ENCODE measurements at regions not wholly inside any gene's neighbourhood (a gene's known extent, or its start where the extent isn't known, plus 50 kb on each side); places are given as distances from the start of the nearest gene placed in this dataset.
"Not testable (repeated sequence)": the region's sequence is repeated elsewhere in the genome, so short reads cannot be mapped to it uniquely, and the experiment has no call there.

- DNase-seq (ENCODE audit: low read depth), result no peak
Measured at GRCh38 chr13:111623743-111624505, 303.5 kb downstream of the TEX29 start.

- no peak for DNase-seq (ENCODE audit: low read depth)
Measured at GRCh38 chr13:111625526-111626315, 305.3 kb downstream of the TEX29 start.

DNA sequence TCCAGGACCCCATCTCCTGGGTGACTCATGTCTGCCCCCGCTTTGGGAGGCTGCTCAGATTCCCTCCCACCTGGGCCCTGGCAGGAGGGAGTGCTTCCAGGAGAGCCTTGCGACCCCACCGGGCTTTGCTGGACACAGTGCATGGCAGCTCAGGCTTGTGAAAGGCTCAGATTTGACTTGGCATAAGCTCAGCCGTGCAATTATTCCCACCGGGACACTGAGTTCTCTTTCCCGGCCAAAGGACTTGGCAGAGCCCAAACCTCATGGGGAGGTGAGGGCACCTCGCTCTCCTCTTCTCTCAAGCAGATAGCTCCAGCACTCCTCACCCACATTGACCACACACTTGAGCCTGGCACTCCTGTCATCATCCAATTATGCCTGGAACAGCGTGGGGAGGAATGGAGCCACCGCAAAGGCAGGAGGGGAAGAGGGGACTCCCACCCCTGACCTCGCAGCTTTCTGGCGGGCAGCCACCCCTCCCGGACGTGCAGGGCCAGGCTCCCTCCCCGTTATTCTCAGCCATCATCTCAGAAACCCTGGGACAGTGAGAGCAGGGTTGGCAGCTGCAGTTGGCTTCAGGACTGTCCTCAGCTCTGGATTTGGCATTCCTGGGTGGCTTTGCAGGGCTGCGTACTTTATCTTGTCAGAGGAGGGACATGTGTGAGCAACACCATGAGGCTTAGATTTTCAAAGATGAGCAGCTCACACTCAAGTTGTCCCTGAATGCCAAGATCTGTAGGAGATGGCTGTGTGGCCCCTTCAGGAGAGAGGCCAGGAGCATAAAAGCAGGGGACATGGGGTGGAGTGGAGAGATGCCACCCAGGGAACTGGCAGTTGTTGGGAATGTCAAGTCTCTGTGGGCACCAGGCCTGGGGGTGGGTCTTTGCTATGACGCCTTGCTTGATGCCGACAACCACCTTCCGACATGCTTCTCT, 306.2 kb downstream of the TEX29 start:
- no peak for DNase-seq (ENCODE audit: low read depth)

DNA sequence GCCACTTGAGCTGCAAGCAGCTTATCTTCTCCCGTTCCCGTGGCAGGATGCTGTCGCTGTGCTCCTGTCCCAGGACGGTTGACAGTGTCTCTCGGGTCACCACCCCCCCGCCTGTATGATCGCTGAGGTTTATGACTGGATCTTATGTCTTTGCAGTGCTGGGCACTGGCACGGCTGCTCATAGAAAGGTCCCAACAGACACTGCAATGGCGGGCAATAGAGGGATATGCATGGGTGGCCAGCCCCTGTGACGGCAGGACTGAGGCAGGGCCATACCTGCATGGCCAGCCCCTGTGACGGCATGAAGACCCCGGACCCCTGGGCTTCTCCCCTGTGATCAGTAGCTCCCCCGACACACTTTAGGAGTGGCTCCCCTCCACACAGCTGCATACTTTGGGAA, 307.2 kb downstream of the TEX29 start:
- no peak for DNase-seq (ENCODE audit: low read depth)

DNA sequence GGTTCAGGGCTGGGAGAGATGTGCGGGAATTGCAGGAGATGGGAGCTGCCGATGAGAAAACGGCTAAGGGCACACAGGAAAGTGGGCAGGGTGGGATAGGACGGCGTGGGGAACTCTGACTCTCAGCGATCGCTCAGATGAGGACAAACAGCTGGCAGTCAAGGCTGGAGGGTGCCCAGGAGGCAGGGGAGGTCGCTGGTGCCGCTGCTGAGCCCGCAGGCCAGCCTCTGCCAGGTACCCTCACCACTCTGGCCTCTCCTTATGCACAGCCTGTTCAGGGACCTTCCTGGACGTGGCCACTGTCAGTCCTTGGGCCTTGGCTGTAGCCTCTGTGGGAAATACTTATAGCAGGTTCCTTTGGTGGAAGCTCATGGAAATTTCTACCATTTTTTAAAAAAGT, 308.6 kb downstream of the TEX29 start:
- DNase-seq (ENCODE audit: low read depth), result no peak

DNA sequence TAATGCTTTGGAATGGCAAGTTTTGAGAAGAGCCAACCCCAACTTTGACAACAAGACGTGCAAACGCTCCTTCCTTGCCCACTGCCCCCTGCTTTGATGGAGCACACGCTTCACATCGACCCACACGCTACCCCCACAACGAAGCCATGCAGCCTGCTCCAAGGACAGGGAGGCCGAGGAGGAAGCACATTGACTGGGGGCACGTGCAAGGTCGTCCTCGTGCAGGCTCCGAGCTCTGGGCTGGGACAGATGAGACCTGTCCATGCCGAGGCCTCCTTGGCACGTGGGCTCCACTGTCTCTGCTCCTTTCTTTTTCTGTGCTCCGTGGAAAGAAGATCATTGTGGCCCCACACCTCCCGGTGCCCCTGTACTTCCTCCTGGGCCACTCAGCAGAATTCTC, 309.0 kb downstream of the TEX29 start:
- no peak for DNase-seq (ENCODE audit: low read depth)

- DNase-seq (ENCODE audit: low read depth), result no peak
Measured at GRCh38 chr13:111629926-111630325, 309.5 kb downstream of the TEX29 start.

GRCh38 chr13:111630406-111630805, 310.0 kb downstream of the TEX29 start:
- DNase-seq (ENCODE audit: low read depth), result no peak

- DNase-seq (ENCODE audit: low read depth), result not testable (repeated sequence)
Measured at GRCh38 chr13:111631271-111631670, 310.8 kb downstream of the TEX29 start.

DNA sequence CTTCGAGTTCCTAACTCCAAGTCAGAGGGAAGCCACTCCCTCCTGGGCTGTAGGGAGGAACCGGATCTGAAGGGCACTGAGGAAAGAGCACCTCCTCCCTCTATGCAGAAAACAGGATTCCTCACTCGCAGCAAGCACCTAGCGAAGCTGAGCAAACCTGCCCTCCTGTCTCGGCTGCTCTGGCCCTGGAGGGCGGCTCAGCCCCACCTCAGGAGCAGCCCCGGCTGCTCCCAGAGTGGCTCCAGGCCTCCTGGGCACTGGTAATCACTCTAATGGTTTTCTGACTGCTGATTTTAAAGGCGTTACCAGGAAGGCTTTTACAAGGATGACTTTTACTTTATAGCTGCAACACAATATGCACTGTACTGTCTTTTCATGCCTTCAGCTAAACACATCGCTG, 312.5 kb downstream of the TEX29 start:
- no peak for DNase-seq (ENCODE audit: low read depth)

GRCh38 chr13:111633401-111633800, 313.0 kb downstream of the TEX29 start:
- DNase-seq (ENCODE audit: low read depth), result no peak

- DNase-seq (ENCODE audit: low read depth), result no peak
Measured at GRCh38 chr13:111634410-111634809, 314.0 kb downstream of the TEX29 start.

DNA sequence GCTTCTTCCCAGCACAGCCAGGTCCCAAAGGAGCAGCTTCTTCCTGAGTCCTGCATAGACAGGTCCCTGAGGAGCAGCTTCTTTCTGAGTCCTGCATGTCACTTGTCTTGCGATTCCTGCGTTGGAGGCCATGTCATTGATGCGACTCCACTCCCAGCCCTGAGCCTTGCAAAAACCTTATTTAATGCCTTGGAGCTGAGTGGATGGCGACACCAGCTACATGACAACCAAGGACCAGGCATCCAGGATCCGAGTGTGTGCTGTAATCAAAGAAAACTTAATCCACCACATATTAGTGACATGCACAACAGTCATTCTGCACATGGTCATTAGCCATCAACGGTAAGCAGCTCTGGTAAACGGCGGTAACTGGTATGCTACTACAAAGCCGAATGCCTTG, 315.8 kb downstream of the TEX29 start:
- DNase-seq (ENCODE audit: low read depth), result no peak

DNA sequence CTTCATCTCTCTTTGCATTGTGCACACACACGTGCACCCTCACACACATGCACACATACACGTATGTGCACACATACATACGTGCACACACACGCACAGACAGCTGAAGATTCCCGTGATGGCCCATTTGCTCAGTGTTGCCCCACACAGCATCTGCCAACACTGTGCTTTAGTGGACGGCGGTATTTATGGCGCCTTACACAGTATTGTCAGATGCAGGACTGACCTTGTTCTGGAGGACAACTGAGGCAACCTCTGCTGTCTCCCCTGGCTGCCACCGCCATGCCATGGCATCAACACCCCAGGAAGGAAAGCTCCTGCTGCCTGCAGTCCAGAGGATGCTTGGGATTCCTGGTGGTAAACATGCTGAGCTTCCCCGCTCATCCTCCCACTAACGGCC, 316.4 kb downstream of the TEX29 start:
- no peak for DNase-seq (ENCODE audit: low read depth)

GRCh38 chr13:111637365-111637764, 316.9 kb downstream of the TEX29 start:
- DNase-seq (ENCODE audit: low read depth), result no peak

- no peak for DNase-seq (ENCODE audit: low read depth)
Measured at GRCh38 chr13:111638233-111638632, 317.8 kb downstream of the TEX29 start.

DNA sequence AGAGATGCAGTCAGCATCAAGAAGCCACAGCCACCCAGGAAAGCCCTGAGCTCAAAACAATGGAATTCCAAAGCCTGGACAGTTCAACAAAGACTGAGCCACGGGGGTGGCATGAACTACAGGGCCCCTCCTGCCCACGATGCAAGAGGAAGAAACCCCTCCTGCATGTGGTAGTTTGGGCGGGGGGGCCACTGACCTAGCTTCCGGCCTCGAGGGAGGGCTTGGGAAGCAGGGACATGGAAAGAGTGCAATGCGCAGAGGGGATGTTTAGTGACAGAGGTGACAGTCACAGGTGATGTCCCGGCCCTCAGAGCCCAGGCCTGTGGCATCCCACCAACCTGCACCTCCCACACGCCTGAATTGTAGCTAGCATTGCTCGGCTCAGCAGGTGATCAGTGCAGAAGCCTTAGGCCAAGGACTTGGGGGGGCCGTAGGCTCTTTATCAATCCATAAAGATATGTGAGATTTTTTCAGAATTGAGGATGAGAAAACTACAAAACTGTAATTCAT, 318.8 kb downstream of the TEX29 start:
- DNase-seq (ENCODE audit: low read depth), result no peak

GRCh38 chr13:111640006-111640405, 319.6 kb downstream of the TEX29 start:
- DNase-seq (ENCODE audit: low read depth), result no peak

- DNase-seq (ENCODE audit: low read depth), result no peak
Measured at GRCh38 chr13:111640476-111640875, 320.0 kb downstream of the TEX29 start.

DNA sequence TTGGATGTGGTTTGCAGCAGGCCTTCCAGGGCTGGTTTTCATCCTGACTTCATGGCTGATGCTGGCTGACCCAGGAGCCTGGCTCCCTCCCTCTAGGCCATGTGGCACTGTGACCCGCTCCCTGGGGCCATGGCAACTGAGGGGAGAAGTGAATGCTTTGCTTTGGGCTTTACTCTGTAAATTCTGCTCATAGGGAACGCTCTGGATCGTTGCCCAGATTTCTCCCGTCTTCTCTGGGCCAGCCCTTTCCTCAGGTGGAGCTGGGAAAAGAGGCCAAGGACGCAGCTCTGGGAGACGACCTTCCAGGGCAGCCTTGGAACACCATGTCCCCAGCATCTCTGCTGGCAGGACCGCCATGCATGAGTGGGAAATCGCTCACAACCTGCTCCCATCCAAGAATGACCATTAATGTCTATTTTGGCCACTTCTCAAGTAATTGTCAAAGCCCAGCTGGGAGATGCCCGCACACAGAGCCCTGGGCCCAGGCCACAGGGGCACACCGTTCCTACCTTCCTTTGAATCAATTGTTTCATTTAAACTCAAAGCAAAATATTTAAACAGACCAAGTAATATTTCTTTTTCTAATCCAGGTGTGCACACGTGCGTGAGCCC, 321.8 kb downstream of the TEX29 start:
- no peak for DNase-seq (ENCODE audit: low read depth)

- no peak for DNase-seq (ENCODE audit: low read depth)
Measured at GRCh38 chr13:111644750-111645149, 324.3 kb downstream of the TEX29 start.

- DNase-seq (ENCODE audit: low read depth), result no peak
Measured at GRCh38 chr13:111645198-111645597, 324.8 kb downstream of the TEX29 start.
